ENCODE measurements at regions not wholly inside any gene's neighbourhood (a gene's known extent, or its start where the extent isn't known, plus 50 kb on each side); places are given as distances from the start of the nearest gene placed in this dataset.

DNA sequence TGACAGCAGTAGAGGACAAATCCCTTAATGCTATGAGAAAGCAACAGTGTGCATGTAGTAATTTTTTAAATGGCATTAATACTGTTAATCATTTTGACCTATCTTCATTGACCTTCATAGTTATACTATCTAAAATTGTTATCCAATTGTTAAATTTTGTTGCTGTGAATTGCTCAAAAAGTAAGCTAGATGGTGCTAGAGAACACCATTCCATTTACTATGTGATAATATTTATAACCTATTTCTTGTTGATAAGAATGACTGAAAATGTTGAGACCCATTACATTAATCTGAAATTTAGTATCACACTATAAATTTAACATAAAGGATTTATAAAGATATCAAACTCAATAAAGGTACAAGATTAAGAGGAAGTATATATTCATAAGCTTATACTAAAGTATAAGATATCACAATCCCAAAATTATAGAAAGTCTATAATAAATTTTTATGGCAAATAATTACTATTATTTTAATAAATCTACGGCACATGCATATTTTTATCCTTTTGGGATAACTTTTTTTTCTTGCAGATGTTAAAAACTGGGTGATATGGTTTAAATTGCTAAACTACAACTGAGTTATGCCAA lies 1573.3 kb downstream of the PCDH9 start:
- DNase-seq, result peak; percentile 15

DNA sequence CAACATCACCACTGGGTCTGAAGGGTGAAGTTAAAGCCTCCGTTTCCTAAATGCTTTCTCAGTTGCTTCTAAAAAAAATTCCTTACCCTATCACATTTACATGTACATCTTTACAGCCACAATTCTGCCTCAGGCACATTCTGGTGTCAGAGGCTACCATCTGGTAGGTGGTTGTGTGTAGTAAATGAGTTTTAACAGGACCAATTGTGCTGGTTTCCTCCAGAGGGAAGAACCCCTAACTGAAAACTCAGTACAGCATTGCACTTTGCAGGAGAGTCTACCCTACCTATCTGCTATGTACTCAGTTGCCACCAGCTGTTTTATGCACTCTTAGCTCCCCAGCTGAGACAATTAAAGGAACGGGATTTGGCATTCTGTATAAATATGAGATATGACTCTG lies 1576.5 kb downstream of the PCDH9 start:
- peak; percentile 47 for DNase-seq

DNA sequence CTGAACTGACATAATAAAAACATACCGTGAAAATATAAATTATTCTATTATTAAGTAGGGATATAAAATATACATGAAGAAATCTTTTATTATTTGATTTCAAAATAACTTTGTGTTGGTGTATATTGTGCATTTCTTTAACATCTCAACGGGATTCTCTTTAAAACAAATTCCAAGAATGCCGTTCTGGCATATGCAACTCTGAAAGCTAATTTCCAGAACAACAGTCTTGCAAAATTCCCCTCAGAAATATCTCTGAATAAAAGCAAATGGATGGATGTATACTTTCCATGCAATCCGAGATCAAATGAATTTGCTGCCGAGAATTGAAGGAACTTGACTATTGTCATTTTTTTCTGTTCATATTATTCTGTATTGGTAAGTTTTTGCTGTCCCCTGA lies 1579.8 kb downstream of the PCDH9 start:
- no peak for DNase-seq

DNA sequence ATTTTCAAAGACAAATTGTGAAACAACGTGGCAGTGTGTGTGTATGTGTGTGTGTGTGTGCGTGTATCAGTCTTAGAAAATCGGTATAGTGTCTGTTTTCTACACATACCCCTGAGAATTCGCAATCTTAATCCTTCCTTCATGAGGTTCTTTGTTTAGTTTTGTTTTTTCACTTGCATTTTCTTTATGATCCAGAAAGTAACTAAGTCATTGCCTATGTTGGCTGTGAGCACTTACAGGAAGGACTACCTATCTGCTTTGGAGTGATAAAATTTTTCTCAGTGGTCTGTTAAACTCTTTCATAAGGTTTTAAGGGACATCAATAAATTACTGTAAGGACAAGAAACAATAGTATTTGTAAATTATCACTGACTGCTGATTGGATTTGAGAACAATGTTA lies 1587.1 kb downstream of the PCDH9 start:
- no peak for DNase-seq

DNA sequence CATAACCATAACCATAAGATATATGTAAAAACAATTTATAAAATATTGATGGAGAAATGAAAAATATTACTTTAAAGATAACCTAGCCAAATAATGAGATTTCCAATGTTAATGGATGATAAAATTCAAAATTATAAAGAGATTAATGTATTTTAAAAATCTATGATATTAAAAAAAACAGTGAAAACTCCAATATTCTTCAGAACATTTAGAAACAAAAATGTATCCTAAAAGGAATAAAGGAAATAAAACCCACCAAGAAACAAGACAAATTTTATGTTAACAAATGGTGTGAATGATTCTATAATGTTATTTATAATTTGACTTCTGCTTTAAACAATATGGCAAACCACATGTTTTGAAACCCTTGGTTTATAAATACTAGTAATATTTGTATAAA lies 1587.8 kb downstream of the PCDH9 start:
- DNase-seq, result no peak

DNA sequence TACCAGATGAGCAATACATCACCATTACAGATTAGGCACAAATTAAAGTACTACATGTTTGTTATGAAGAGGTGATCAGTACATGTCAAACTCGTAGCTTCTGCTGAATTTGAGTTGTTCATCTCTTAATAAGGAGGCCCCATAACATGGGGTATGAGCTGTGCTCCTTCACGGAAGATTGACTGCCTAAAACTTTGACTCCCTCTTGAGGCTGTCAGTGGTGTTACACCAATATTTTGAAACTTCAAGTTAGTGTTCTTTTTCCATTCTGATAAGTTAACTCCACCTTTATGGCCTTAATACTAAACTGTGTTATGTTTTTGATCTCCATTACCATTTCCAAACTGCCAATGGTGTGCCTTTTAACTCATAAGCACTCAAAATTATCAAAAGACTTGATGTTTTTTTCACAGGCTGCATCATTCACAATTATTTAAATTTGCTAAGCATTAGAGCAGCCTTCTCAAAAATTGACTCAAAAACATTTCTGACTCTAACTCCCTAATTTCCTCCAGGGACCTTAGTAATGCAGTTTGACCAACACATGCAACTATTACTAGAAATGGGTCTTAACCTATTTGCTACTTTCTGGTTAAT lies 1591.5 kb downstream of the PCDH9 start:
- DNase-seq, result peak; percentile 54

DNA sequence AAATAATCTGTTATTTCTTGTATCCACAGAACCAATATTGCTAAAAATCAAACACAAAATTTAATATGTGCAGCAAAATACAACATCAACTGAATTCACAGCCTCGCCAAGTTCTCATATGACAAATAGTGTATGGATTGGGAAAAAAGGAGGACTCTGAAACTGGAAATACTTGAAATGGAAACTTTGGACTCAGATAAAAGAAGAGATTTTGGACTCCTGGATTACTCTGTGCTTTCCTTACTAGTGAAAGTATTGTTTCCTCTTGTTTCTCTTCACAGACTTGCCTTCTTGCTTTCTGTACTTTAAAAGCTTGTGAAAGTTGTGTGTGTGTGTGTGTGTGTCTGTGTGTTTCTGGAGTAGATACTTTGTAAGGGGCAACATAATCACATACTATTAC lies 1596.3 kb downstream of the PCDH9 start:
- no peak for DNase-seq

DNA sequence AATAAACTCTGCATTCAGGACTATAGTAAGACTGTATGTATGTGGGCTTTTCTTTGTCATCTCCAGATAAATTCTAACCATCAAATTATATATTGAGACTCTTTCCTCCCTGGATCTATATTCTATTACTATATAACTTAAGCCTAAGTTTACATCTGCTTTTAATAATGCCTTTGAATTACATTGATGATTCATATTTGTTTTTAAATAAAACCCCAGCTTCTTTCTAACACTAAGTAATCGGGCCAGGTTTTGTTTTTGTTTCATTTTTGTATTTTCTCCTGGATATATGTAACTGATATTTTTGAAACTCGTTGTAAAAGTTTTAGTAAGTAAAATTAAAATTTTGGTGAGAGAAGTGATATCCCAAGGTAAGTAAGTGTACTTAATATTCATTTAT lies 1599.1 kb downstream of the PCDH9 start:
- DNase-seq, result no peak

DNA sequence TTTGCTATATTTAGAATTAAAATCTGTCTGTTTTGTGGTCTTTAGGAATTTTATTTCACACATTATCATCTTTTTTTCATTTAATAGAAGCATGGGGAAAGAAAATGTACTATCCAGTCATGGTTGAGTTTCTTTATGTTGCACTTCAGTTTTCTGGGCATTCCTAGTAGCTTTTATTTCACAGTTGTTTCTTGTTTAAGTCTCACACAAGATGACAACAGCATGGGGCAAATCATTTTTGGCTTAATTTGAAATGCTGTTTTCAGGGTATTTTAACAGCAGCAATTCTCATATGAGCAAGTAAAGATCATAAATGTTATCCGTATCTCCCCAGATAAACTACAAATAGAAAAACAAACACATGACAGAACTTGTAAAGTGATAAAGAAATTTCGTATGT lies 1600.2 kb downstream of the PCDH9 start:
- no peak for DNase-seq

DNA sequence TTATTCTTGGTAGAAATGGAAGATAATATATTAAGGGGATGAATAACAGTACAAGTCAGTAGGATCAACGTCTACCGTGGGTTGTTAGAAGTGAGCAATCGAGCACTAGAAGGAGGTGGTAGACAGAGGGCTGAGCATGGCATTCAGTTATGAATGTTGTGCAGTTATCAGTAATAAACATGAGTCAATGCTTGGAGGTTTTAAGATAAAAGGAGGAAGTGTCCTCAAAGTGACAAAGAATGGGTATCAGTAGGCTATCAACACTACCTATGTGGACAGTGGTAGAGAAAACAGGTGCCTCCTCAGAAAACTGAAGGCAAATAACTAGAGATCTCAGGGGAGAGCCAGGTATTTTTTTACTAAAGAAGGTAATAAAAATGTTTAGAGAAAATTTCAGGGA lies 1607.0 kb downstream of the PCDH9 start:
- no peak for DNase-seq

DNA sequence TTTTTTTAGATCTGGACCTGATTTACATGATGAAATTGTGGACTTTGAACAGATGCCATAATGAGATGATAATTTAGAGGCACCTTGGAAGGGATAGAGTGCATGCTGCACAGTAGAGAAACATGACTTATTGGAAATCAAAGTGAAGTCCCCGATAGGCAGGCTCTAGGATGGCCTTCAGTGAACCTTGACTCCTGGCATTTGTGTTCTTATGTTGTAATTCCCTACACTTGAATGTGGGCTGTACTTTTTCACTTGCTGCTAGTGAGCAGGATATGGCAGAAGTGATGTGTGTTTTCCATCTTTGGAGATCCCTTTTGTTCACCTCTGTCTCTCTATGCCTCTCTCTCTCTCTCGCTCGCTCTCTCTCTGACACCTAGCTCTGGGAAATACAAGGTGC lies 1614.6 kb downstream of the PCDH9 start:
- DNase-seq, result no peak

DNA sequence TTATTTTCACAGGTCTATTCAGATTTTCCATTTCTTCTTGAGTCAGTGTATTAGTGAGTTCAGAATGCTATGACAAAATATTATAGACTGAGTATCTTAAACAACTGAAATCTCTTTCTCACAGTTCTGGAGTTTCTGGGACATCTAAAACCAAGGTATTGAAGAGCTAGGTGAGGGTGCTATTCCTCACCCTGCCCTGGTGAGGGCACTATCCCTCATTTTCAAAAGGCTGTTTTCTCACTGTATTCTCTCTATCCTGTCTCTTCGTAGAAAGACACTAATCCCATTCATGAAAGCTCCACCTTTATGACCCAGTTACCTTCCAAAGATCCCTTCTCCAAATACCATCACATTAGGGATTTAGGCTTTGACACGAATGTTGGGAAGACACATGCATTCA lies 1617.1 kb downstream of the PCDH9 start:
- DNase-seq, result no peak

DNA sequence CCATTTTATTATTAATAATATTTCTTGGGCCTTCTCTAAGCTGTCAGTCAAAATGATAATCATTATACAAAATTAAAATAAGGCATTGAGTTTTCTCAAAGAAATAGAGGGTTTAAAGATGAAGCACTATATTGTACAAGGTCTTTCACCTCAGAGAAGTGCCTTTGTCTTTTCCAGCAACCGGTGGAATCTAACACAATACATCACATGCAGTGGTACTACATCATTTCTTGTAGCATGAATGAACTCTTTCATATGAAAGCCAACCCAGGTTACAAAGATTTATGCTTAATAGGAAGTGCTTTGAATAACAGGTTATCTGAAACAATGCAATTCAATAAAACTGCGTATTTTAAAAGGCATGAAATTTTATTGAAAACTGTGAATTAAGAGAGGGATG lies 1620.8 kb downstream of the PCDH9 start:
- no peak for DNase-seq

DNA sequence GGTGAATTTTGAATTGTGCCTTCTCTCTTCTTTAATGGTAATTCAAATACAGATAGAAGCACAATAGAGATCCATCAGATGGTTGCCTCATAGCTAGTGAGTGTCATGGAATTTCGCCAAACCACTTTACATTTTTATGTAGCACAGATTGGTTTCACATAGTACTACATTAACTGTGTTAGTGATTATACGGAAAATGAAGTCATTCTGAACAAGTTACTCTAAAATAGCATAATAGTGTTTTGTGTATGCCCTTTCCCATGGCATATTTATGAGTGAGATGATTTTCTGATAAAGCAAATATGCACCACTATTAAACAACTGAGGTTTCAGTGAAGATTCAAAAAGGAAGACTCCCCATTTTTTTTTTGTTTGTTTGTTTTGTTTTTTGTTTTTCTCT lies 1623.5 kb downstream of the PCDH9 start:
- DNase-seq, result no peak

DNA sequence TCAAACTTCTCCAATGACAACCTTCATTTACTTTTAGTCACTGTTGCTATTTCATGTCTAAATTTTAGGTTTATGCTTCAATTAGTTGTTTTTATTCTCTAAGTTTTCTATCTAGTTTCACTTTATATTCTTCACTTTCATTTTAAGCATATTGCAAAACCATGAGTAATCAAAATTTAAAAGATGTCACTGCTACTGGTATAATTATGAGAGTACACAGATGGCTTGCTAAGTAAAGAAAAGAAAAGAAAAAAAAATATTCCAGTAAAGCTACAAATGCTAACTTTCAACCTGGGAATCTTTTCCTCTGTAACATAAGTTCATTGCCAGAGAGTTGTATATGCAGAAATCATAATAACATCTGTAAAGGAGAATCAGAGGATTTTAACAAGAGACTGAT lies 1624.7 kb downstream of the PCDH9 start:
- DNase-seq, result no peak

DNA sequence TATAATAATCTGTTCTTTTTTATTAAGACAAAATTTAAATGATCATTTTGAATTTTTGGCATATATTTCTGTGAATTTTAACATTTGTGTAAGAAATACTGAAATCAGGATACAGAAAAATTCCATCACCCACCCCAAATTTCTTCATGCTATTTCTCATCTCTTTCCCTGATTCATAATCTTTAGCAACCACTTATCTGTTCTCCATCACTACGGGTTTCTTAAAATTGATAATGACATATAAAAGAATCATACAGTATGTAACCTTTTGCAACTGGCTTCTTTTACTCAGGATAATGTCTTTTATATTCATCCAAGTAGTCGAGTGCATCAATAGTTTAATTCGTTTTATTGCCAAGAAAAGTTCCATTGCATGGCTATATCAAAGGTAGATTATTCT lies 1627.0 kb downstream of the PCDH9 start:
- no peak for DNase-seq

DNA sequence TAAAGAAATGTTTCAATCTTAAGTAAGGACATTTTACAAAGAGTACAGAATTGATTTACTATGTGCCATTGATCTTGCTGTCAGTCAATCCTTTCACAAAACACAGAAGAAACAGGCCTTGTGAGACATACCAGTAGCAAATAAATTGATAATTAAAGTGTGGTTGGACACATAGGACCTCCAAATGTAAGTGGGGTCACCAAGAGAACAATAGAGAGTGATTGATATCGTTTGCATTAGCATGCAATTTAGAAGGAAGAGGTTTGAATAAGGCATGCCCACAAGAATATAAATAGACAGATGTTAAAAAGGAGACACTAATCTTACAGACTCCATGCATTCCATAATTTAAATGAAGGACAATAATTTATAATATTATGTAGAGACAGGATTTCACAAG lies 1628.3 kb downstream of the PCDH9 start:
- DNase-seq, result no peak

DNA sequence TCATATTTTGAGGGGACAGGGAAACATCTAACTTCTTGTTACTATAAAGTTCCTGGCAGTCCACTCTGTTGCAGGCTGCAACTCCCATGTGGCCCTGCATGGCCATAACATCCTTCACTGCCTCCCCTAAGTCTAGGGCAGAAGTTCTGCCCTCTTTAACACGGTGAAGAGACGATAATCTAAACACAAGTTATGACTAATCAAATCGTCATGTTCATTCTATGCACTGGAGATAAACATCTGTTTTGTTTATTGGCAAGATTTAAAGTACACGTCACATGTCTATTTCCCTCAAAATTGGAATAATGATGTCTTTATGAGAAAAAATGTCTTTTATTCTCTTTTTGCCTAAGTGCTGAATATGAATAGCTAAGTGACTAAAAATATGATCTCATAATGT lies 1629.4 kb downstream of the PCDH9 start:
- no peak for DNase-seq

DNA sequence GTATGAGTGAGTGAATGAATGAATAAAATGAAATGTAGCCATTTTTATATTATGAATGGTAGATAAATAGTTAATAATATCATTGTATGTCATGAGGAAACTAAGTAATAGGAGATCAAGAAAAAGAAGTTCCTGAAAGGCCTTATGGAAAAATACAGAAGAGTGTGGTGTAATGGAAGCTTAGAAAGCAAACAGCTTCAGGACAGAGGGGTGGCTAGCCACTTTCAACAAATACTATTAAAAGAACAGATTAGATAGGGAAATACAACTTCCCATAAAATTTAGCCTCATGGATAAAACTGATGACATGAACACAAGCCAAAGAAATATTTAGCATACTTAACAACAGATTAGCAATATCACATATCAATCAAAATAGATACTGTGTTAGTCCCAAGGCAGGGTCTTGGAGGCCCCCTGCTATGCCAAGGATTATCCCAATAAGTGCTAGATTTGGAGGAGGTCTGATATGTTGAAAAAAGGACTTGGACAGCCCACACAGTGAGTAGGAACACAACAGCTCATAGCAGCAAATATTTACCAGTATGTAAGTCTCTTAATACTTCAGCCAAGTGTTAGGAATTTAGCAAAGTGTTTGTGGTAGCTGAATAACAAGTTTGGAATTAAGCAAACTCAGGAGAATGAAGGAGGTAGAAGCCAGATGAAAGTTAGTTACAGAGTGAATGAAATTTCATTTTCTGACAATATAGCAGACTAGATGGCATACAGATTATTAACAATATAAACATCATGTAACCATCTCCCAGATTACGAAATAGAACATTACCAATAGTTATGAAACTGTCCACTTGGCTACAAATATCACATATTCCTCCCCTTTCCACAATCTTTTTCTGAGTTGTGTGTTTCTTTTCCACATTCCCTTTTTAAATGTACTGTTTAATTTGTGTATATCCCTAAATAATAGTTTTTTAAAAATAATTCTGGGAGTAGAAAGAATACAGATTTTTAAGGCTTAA lies 1632.0 kb downstream of the PCDH9 start:
- DNase-seq, result no peak

DNA sequence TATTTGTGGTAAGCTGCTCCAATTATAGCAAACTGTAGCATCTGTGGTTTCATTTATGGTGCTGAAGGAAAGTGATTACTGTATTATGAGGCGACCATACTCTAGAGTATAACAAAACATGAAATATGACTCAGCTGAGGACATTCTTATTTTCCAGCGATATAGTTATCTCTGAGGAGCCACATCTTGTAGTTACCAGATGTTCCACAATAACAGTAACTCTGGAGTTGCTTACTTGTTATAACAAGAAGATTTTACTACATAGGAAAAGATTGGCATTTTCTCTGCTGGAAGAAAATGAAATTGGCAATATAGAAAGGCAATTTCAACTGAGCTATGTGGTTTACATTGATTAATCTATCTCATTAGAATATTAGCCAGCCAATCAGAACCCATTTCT lies 1634.2 kb downstream of the PCDH9 start:
- no peak for DNase-seq

DNA sequence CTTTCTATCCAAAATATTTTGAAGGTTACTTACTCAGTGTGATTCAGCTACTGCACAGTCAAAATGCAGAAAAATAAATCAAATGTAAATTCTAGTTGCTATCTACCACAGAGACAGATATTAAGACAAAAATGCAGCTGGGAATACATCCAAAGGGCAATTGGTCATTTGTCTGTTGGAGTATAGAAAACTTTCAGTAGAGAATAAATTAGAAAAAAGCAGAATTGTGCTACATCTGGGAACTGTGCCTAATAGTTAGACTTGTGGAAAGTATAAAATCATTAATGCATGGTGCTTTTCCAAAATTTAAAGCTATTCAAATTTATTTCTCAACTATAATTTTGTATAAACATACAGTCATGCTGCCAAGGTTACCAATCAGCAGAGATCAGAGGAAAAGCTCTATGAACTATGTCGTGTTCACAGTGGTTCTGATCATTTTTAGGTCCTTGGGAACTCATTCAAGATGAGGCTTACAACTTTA lies 1635.8 kb downstream of the PCDH9 start:
- DNase-seq, result no peak

DNA sequence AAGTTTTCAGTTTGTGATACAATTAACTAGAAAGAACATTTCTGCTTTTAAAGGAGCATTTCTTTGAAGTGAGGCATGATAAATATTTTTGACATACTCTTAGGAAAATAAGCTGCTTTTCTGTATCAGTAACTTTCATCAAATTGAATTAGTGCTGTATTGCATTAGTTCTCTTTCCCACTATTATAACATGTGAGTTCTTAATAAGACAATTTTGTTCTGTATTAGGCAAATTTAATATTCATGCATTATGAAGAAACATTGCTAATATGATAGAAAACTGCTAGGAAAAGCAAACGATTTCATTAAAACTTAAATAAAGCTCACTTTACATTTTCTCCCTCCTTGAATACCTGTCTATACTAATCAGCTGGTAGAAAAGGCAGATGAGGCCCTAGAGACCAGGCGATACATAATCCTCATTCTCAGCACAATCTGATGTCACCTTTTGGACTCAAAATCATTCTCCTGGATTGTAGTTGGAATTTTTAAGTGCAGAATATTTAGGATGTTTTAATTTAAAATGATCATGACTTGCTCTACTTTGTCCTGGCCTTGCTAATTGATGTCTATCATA lies 1636.8 kb downstream of the PCDH9 start:
- DNase-seq, result no peak

DNA sequence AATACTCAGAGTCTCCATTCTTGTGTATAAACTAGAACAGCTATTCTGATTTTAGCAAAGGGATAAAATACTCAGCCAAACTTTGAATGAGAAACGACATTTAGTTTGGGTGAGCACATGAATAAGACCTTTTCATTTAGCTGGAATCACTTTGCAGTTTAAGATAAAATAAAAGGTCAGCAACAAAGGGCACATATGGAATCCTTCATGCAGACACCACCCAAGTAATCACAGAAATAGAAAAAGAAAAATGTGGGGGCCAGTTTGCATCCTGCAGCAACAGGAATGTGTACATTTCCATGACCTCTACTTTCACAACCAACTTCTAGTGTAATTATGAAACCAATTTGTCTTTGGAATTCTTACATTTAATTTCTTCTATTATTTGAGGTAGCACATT lies 1637.4 kb downstream of the PCDH9 start:
- no peak for DNase-seq

DNA sequence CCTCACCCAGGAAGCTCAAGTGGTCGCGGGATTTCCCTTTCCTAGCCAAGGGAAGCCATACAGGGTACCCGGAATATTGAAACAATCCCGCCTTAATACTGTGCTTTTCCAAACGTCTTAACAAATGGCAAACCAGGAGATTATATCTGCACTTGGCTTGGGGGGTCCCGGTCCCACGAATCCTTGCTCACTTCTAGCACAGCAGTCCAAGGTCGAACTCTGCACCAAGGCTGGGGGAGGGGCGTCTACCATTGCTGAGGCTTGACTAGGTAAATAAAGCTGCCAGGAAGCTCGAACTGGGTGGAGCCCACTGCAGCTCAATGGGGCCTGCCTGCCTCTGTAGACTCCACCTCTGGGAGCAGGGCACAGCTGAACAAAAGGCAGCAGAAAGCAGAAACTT lies 1644.8 kb downstream of the PCDH9 start:
- no peak for DNase-seq
